ENCODE measurements at regions not wholly inside any gene's neighbourhood (a gene's known extent, or its start where the extent isn't known, plus 50 kb on each side); places are given as distances from the start of the nearest gene placed in this dataset.

DNA sequence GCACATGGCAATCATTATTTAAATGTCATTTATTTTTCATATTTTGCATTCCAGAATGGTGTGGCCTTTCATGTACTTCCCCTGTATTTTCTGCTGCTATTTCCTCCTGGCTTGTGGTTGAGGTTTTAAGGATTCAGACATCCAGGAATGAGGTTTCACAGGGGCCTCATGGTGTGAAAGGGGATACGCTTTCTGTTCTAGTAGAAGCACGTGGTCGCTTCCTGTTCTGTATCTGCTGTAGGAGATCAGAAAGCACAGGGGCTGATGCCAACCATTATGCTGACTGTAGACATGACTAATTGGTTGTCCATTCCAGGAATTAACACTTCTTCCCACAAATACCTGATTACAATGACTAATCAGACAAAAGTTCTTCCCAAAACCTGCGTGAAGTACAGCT lies 405.9 kb downstream of the SHISA9 start:
- TF ChIP-seq, protein P1, sequence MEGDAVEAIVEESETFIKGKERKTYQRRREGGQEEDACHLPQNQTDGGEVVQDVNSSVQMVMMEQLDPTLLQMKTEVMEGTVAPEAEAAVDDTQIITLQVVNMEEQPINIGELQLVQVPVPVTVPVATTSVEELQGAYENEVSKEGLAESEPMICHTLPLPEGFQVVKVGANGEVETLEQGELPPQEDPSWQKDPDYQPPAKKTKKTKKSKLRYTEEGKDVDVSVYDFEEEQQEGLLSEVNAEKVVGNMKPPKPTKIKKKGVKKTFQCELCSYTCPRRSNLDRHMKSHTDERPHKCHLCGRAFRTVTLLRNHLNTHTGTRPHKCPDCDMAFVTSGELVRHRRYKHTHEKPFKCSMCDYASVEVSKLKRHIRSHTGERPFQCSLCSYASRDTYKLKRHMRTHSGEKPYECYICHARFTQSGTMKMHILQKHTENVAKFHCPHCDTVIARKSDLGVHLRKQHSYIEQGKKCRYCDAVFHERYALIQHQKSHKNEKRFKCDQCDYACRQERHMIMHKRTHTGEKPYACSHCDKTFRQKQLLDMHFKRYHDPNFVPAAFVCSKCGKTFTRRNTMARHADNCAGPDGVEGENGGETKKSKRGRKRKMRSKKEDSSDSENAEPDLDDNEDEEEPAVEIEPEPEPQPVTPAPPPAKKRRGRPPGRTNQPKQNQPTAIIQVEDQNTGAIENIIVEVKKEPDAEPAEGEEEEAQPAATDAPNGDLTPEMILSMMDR (IDR thresholded peaks at IDR 0.05): no peak
- TF ChIP-seq RFX5 (IDR thresholded peaks at IDR 0.05; ENCODE audit: low read length): no peak
- no peak for TF ChIP-seq MXI1 (IDR thresholded peaks at IDR 0.05; ENCODE audit: low read depth, low read length)

All from SK-N-SH (cell line).